Adrenal gland (tissue), 5 donors: ENCODE measurements at regions not wholly inside any gene's neighbourhood (a gene's known extent, or its start where the extent isn't known, plus 50 kb on each side); places are given as distances from the start of the nearest gene placed in this dataset.

Experiments used
- CTCF ChIP-seq, 6 experiments: fragments of 450-650 bp in 4 of 6; fragments of 200-600 bp in 2 of 6; sonication (generic) in 1 of 6; IDR thresholded peaks; 1 replicate in 5 of 6; 2 replicates in 1 of 6; pipeline versions ENCODE4 v1.5.1 to v1.8.0; 2016 to 2021; ENCODE audit warnings: antibody characterized with exemption in 6 of 6, mild to moderate bottlenecking in 2 of 6, moderate library complexity in 1 of 6
- POLR2A ChIP-seq, 2 donors: fragments of 450-650 bp; IDR thresholded peaks; one replicate each; pipeline ENCODE4 v1.6.1; 2017; ENCODE audit warnings: antibody characterized with exemption in 2 of 2, mild to moderate bottlenecking in 2 of 2, moderate library complexity in 1 of 2
- donor health status: DM: no; HTN: no; CAD: no.

GRCh38 chr9:109940561-109940960 lies 160.6 kb downstream of the PALM2AKAP2 start:
- TF ChIP-seq CTCF (IDR thresholded peaks at IDR 0.05) (no peak), POLR2A (IDR thresholded peaks at IDR 0.05) (no peak)
